PC-3 (cell line): ENCODE measurements at regions not wholly inside any gene's neighbourhood (a gene's known extent, or its start where the extent isn't known, plus 50 kb on each side); places are given as distances from the start of the nearest gene placed in this dataset.
"Not testable (repeated sequence)": the region's sequence is repeated elsewhere in the genome, so short reads cannot be mapped to it uniquely, and the experiment has no call there.

ENCODE experiments used
- CTCF ChIP-seq: fragments of 300-600 bp; sonication (generic); conservative IDR thresholded peaks from 2 replicates; pipeline ENCODE4 v1.5.1; 2017; ENCODE audit warnings: antibody characterized with exemption, low read depth, mild to moderate bottlenecking, low read length
- EZH2 ChIP-seq: fragments of 300-600 bp; sonication (generic); IDR thresholded peaks from one replicate; pipeline ENCODE4 v1.6.1; 2017; ENCODE audit warnings: antibody characterized with exemption, mild to moderate bottlenecking, low read length; ENCODE audit not compliant: unreplicated experiment
- EZH2phosphoT487 ChIP-seq: fragments of 300-600 bp; sonication (generic); IDR thresholded peaks from 2 replicates; pipeline ENCODE4 v1.6.1; 2018; ENCODE audit warnings: mild to moderate bottlenecking, antibody characterized with exemption, low read length, borderline replicate concordance

- not testable (repeated sequence) for TF ChIP-seq CTCF, EZH2, EZH2phosphoT487
Observed at GRCh38 chr6:62991696-62992095, 219.6 kb upstream of the FKBP1C start.
